ENCODE measurements at regions not wholly inside any gene's neighbourhood (a gene's known extent, or its start where the extent isn't known, plus 50 kb on each side); places are given as distances from the start of the nearest gene placed in this dataset.
"Not testable (repeated sequence)": the region's sequence is repeated elsewhere in the genome, so short reads cannot be mapped to it uniquely, and the experiment has no call there.

DNA sequence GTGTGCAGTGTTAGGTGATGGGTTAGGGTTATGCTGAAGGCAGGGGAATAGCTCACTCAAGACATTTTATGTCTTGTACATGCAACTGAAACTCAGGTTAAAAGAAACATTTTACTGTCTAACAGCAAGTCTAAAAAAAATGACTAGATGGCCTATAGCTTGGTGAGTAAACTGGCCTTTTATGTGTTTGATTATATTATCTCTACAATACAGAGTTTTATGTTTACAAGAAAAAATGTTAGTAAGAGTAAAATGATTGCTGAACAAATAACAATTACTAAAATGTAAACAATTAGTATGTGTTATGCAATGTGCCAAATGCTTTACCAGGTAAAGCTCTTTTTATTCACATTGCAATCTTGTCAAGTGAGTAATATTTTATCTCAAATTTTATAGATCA, 1039.6 kb downstream of the ROBO2 start:
- no peak for DNase-seq (ENCODE audit: low read depth, low spot score)

DNA sequence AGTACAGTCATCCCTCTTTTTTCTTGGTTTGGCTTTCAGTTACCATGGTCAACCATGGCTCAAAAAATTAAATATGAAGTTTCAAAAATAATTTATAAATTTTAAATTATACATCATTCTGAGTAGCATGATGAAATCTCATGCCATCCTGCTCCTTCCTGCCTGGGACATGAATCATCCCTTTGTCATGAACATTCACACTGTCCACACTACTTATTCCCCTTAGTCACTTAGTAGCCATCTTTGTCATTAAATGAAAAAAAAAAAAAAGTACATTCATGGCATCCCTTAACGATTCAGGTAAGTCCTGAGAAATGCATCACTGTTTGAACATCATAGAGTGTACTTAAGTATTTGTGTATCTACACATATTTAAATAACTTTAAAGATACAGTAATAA, 1046.3 kb downstream of the ROBO2 start:
- DNase-seq (ENCODE audit: low read depth, low spot score), result no peak

DNA sequence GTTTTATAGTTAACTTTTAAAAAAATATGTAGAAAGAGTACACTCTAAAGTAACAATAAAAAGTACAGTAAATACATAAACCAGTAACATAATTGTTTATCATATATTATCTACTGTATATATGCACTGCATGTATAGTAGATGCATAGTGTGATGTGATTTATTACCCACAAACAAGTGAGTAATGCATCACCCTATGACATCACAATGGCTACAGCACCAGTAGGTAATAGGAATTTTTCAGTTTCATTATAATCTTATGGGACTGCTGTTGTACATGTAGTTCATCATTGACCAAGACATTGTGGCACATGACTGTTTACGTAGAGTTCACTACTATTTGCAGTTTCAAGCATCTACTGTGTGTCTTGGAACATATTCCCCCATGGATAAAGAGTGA, 1047.2 kb downstream of the ROBO2 start:
- no peak for DNase-seq (ENCODE audit: low read depth, low spot score)

- DNase-seq (ENCODE audit: low read depth, low spot score), result no peak
These were observed 1048.1 kb downstream of the ROBO2 start for GRCh38 chr3:78088006-78088405.

- DNase-seq (ENCODE audit: low read depth, low spot score), result no peak
These were observed 1050.5 kb downstream of the ROBO2 start for GRCh38 chr3:78090382-78090781.

GRCh38 chr3:78091478-78092119, 1051.7 kb downstream of the ROBO2 start:
- no peak for DNase-seq (ENCODE audit: low read depth, low spot score)

GRCh38 chr3:78092574-78092973, 1052.7 kb downstream of the ROBO2 start:
- not testable (repeated sequence) for DNase-seq (ENCODE audit: low read depth, low spot score)

DNA sequence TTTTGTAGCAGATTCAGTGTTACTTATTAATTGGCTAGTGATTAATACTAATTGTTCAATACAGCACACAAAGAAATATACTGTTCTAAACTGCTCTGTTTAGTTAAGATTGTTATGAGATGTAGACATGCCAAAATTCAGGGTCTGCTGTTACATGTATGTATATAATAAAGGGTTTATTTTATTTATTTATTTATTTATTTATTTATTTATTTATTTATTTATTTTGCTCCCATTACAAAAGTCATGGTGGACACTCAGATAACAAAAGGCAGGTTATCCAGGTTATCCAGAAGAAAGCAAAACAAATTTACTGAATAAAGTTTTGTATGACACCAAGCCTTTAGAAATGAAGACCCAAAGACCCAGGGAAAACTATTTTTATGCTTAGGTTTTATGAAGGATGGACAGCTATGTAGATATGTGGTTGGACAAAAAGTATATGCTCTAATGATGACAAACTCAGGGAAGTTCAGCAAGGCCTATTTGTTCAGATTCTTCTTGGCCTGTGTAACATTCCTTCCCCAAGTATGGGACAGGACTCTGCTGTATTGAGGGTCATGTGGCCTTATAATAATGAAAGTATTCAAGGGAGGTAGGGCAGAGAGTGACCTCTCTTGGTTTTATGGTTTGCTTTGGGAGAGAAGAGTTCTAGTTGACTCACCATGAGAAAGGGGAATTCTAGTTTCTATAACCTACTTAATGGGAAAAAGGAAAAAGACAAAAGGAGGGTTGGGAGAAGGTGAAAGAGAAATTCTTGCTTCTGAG, 1056.8 kb downstream of the ROBO2 start:
- DNase-seq (ENCODE audit: low read depth, low spot score), result no peak

- no peak for DNase-seq (ENCODE audit: low read depth, low spot score)
These were observed 1058.5 kb downstream of the ROBO2 start for GRCh38 chr3:78098367-78098766.

DNA sequence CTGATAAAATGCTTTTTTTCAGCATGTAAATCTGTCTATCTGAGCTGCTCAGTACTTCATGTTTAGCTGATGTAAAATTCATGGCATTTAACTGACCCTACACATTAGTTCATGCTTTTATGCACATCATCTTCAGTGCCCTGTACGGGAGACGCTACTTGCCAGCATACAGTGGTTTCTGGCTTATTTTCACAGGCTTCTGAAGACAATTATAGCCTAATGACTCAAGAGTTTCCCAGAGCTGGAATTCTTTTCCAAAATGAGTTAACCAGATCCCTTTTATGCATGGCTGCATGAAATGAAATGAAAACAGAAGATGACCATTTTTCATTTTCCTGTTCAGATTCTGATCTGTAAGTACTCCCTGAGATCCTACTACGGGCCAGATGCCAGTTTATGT, 1061.5 kb downstream of the ROBO2 start:
- no peak for DNase-seq (ENCODE audit: low read depth, low spot score)

DNA sequence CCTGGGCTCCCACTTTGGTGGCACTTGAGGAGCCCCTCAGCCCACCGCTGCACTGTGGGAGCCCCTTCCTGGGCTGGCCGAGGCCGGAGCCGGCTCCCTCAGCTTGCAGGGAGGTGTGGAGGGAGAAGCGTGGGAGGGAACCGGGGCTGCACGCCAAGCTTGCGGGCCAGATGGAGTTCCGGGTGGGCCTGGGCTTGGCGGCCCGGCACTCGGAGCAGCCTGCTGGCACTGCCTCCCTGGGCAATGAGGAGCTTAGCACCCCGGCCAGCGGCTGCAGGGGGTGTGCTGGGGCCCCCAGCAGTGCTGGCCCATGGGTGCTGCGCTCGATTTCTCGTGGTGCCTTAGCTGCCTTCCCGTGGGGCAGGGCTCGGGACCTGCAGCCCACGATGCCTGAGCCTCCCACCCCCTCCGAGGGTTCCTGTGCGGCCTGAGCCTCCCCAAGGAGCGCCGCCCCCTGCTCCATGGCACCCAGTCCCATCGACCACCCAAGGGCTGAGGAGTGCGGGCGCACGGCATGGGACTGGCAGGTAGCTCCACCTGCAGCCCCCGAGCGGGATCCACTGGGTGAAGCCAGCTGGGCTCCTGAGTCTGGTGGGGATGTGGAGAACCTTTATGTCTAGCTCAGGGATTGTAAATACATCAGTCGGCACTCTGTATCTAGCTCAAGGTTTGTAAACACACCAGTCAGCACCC, 1068.5 kb downstream of the ROBO2 start:
- DNase-seq (ENCODE audit: low read depth, low spot score), result not testable (repeated sequence)

GRCh38 chr3:78112291-78113010, 1072.6 kb downstream of the ROBO2 start:
- DNase-seq (ENCODE audit: low read depth, low spot score), result peak; percentile 36

- no peak for DNase-seq (ENCODE audit: low read depth, low spot score)
These were observed 1076.1 kb downstream of the ROBO2 start for GRCh38 chr3:78115983-78116382.

GRCh38 chr3:78116874-78117273, 1077.0 kb downstream of the ROBO2 start:
- DNase-seq (ENCODE audit: low read depth, low spot score), result no peak

- DNase-seq (ENCODE audit: low read depth, low spot score), result no peak
These were observed 1083.2 kb downstream of the ROBO2 start for GRCh38 chr3:78123058-78123457.

DNA sequence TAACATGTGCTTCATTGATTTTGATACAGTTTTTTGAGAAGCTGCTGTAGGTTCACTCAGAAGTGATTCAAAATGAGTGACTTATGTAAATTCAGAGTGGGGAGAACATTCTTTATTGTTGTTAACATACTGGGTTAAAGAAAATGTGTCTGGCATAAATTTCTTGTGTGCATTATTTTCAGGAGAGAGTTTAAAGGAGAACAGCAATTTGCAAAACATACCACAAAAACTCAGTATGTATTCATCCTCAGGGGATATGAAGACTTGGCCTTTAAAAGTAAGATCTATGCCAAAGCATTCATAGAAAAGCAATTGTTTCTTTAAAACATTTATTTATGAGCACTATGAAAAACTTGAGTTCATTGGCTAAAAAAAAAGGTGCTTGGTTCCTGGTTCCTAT, 1089.8 kb downstream of the ROBO2 start:
- DNase-seq (ENCODE audit: low read depth, low spot score), result no peak

GRCh38 chr3:78130741-78131290, 1090.9 kb downstream of the ROBO2 start:
- DNase-seq (ENCODE audit: low read depth, low spot score), result no peak

DNA sequence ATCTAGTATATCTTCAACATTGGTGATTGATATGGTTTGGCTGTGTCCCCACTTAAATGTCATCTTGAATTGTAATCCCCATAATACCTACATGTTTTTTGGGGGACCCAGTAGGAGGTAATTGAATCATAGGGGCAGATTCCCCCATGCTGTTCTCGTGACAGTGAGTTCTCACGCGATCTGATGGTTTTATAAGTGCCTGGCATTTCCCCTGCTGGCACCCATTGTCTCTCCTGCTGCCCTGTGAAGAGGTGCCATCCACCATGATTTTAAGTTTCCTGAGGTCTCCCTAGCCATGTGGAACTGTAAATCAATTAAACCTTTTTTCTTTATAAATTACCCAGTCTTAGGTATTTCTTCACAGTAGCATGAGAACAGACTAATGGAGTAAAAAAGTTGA, 1094.6 kb downstream of the ROBO2 start:
- DNase-seq (ENCODE audit: low read depth, low spot score), result no peak

- no peak for DNase-seq (ENCODE audit: low read depth, low spot score)
These were observed 1099.3 kb downstream of the ROBO2 start for GRCh38 chr3:78139166-78139565.

GRCh38 chr3:78140274-78140673, 1100.4 kb downstream of the ROBO2 start:
- no peak for DNase-seq (ENCODE audit: low read depth, low spot score)

- no peak for DNase-seq (ENCODE audit: low read depth, low spot score)
These were observed 1101.0 kb downstream of the ROBO2 start for GRCh38 chr3:78140866-78141265.

DNA sequence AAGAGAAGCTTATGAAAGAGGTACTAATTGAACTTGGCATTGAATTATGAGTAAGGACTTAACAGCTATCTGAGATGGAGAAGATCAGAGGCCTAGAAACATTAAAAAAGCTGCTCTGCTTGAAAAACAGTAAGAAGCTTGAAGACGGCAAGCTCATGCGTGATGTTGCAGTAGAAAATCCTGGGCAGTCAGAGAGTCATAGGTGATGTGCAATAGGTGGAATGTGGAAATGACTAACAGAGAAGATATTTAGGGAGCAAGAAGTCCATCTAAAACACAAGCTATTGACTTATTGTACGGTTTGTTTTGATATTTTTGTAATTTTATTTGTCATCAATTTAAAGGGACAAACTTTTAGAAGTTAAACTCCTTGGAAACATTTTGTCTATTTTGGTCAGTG, 1101.4 kb downstream of the ROBO2 start:
- no peak for DNase-seq (ENCODE audit: low read depth, low spot score)
